ENCODE measurements at regions not wholly inside any gene's neighbourhood (a gene's known extent, or its start where the extent isn't known, plus 50 kb on each side); places are given as distances from the start of the nearest gene placed in this dataset.

DNA sequence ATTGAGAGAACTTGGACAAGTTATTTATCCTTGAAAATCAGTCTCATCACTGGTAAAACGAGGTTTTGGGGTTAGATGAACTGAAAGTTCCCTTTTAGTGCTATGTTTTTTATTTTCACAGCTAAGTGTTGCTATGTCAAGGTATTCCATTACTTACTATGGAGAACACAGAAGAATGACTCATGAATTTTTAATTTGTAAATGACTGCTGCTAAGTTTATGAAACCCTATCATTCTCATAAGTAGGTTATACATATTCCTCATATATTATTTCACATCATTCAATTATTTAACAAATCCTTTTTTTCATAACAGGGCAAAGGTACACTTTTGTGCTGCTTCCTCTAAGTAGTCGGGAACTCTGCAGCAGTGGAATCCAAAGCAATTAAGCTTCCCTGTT is 52.2 kb upstream of the ATP1A1 start:
- no peak overlapping the region for H3K14ac ChIP-seq (replicated peaks; ENCODE audit: low read depth, low read length)
- H3K4ac ChIP-seq (ENCODE audit: low read depth, low read length), result no peak overlapping the region
- BruUV-seq (replicated peaks), result no TSS peak
- no peak overlapping the region for H2AK9ac ChIP-seq (replicated peaks; ENCODE audit: low read depth, low read length, poor library complexity)
- no peak overlapping the region for H3K23ac ChIP-seq (ENCODE audit: low read depth, low read length)
- H2AFZ ChIP-seq (replicated peaks; ENCODE audit: low read length, poor library complexity), result no peak overlapping the region
- H4K8ac ChIP-seq (ENCODE audit: low read depth in 2 of 2, low read length in 2 of 2), result no peak overlapping the region
- H4K5ac ChIP-seq (ENCODE audit: low read depth, low read length), result no peak overlapping the region
- no peak overlapping the region for H3K9ac ChIP-seq (ENCODE audit: low read depth, low read length)
- H2BK15ac ChIP-seq (ENCODE audit: low read depth, low read length), result no peak overlapping the region
- no peak overlapping the region for H2BK120ac ChIP-seq (ENCODE audit: low read depth, low read length)
- H3K9me3 ChIP-seq (ENCODE audit: control insufficient read depth, insufficient read depth, low read length), result no peaks in the 10 kb centered on the region
- WGBS, 2 experiments (ENCODE audit: extremely low coverage in 2 of 2, insufficient read length in 1 of 2), result no CpG with 5 or more reads among the region's 2 CpGs
- intact Hi-C loops (cut with micrococcal nuclease), result no loop called here
- H3K9me1 ChIP-seq (ENCODE audit: insufficient read depth, low read length), result 0 out of 2 replicates have a peak, but pooled peaks cover 3% of the 10 kb centered on the region
- DNase-seq, result no peak
- no peaks in the 10 kb centered on the region for H4K20me1 ChIP-seq (ENCODE audit: insufficient read depth, low read length)
- H2BK20ac ChIP-seq (ENCODE audit: low read depth, low read length), result no peak overlapping the region
- no peak overlapping the region for H3K27ac ChIP-seq (ENCODE audit: insufficient read depth, low read length)
- no peaks in the 10 kb centered on the region for H3K36me3 ChIP-seq (ENCODE audit: control insufficient read depth, insufficient read depth, low read length)
- H3K4me1 ChIP-seq (ENCODE audit: control insufficient read depth, insufficient read depth, low read length), result no peaks in the 10 kb centered on the region
- H3K18ac ChIP-seq (ENCODE audit: low read depth, low read length), result no peak overlapping the region
- ATAC-seq (ENCODE audit: low read depth), result no peak
- no peak overlapping the region for H3K56ac ChIP-seq (ENCODE audit: extremely low read depth, insufficient read depth, low read length)
- peaks cover 8% of the 10 kb centered on the region for H3K27me3 ChIP-seq (ENCODE audit: control insufficient read depth, insufficient read depth, low read length)
- H3K79me1 ChIP-seq (ENCODE audit: low read depth in 1 of 2, low read length in 2 of 2), result no peaks in the 10 kb centered on the region
- no peak overlapping the region for H2BK5ac ChIP-seq (ENCODE audit: low read depth, low read length, poor library complexity, severe bottlenecking)
- dilution Hi-C loops (cut with HindIII; ENCODE audit: low sequenced_read_pairs, unreplicated experiment), result no loop called here
- H2AK5ac ChIP-seq (ENCODE audit: low read depth, low read length), result no peak overlapping the region
- H3K4me2 ChIP-seq (ENCODE audit: low read depth, low read length), result no peak overlapping the region
- TF ChIP-seq MAFK (IDR thresholded peaks at IDR 0.05; ENCODE audit: low read depth, low read length), result no peak
- TF ChIP-seq CHD1 (IDR thresholded peaks at IDR 0.05; ENCODE audit: low read depth, low read length), result no peak
- no peak for TF ChIP-seq FOS (IDR thresholded peaks at IDR 0.05; ENCODE audit: low read depth, low read length)
- TF ChIP-seq RFX5 (IDR thresholded peaks at IDR 0.05; ENCODE audit: low read depth, low read length), result no peak
- TF ChIP-seq, protein P1, sequence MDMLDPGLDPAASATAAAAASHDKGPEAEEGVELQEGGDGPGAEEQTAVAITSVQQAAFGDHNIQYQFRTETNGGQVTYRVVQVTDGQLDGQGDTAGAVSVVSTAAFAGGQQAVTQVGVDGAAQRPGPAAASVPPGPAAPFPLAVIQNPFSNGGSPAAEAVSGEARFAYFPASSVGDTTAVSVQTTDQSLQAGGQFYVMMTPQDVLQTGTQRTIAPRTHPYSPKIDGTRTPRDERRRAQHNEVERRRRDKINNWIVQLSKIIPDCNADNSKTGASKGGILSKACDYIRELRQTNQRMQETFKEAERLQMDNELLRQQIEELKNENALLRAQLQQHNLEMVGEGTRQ (IDR thresholded peaks at IDR 0.05; ENCODE audit: low read depth, low read length), result no peak
- TF ChIP-seq MAZ (IDR thresholded peaks at IDR 0.05; ENCODE audit: borderline replicate concordance, low read depth, low read length), result no peak
- no peak for TF ChIP-seq BHLHE40 (IDR thresholded peaks at IDR 0.05; ENCODE audit: low read depth, low read length)
- TF ChIP-seq RCOR1 (IDR thresholded peaks at IDR 0.05; ENCODE audit: insufficient replicate concordance, low read length), result no peak
- no peak for TF ChIP-seq POLR2A (IDR thresholded peaks at IDR 0.05; ENCODE audit: low read depth, low read length)
- no peak for TF ChIP-seq CEBPB (IDR thresholded peaks at IDR 0.05; ENCODE audit: low read depth, low read length)
- no peak for TF ChIP-seq NFE2L2 (IDR thresholded peaks at IDR 0.05; ENCODE audit: low read depth, low read length)
- POLR2A ChIA-PET (ENCODE audit: unreplicated experiment), result no interaction called here
- H4K91ac ChIP-seq (ENCODE audit: insufficient read depth, low read depth, low read length), result no peak overlapping the region
- in situ Hi-C loops (cut with MboI; ENCODE audit: low sequenced_read_pairs), result no loop called here
- CTCF ChIA-PET, result interaction anchor here (0.7 to 1.4 kb wide), 2 partner anchors 9 to 139 kb away, joined by 3 to 4 read pairs; no protein-coding TSS in a partner anchor
- H3K4me3 ChIP-seq (ENCODE audit: insufficient read depth, low read depth, low read length), result no peak overlapping the region
